ENCODE measurements at regions not wholly inside any gene's neighbourhood (a gene's known extent, or its start where the extent isn't known, plus 50 kb on each side); places are given as distances from the start of the nearest gene placed in this dataset.

- ChIA-PET POLR2A (no interaction called here), CTCF (no interaction called here)
- Mint-ChIP-seq H3K27ac (ENCODE audit: unreplicated experiment) (no peak overlapping the region), H3K36me3 (ENCODE audit: insufficient read depth, unreplicated experiment) (no peaks in the 10 kb centered on the region), H3K4me3 (ENCODE audit: unreplicated experiment) (no peak overlapping the region), H3K27me3 (ENCODE audit: insufficient read depth, unreplicated experiment) (peaks cover 10% of the 10 kb centered on the region), H3K9me3 (ENCODE audit: unreplicated experiment) (no peaks in the 10 kb centered on the region), H3K4me1 (ENCODE audit: low read depth, unreplicated experiment) (no peaks in the 10 kb centered on the region)
- Histone ChIP-seq H3K36me3 (ENCODE audit: control insufficient read depth, insufficient read depth, low read length) (no peaks in the 10 kb centered on the region; the same call in 1 of the 2 replicates), H3K9me3 (no peaks in the 10 kb centered on the region), H3K4me3 (ENCODE audit: low read depth, low read length) (no peak overlapping the region), H3K27me3 (replicated peaks; ENCODE audit: control insufficient read depth, insufficient read depth, low read length) (no peaks in the 10 kb centered on the region), H3K4me1 (no peaks in the 10 kb centered on the region)
- no TSS peak for BruUV-seq (replicated peaks)
- intact Hi-C loops (cut with micrococcal nuclease; ENCODE audit: unreplicated experiment), result no loop called here
- TF ChIP-seq CTCF (IDR thresholded peaks at IDR 0.05; ENCODE audit: insufficient read depth in 1 of 2, low read depth in 1 of 2, low read length in 1 of 2, severe bottlenecking in 1 of 2, unreplicated experiment in 1 of 2), result no peak
- DNase-seq, result no peak
Observed at GRCh38 chr10:4247379-4247778, 462.4 kb upstream of the KLF6 start.

GRCh38 chr10:4246881-4247358 is 461.9 kb upstream of the KLF6 start:
- Histone ChIP-seq H3K27me3 (replicated peaks; ENCODE audit: control insufficient read depth, insufficient read depth, low read length) (no peaks in the 10 kb centered on the region), H3K4me1 (no peaks in the 10 kb centered on the region), H3K36me3 (ENCODE audit: control insufficient read depth, insufficient read depth, low read length) (no peaks in the 10 kb centered on the region), H3K4me3 (ENCODE audit: low read depth, low read length) (no peak overlapping the region), H3K9me3 (no peaks in the 10 kb centered on the region)
- ChIA-PET POLR2A (no interaction called here), CTCF (no interaction called here)
- intact Hi-C loops (cut with micrococcal nuclease; ENCODE audit: unreplicated experiment), result no loop called here
- no TSS peak for BruUV-seq (replicated peaks)
- Mint-ChIP-seq H3K36me3 (ENCODE audit: insufficient read depth, unreplicated experiment) (no peaks in the 10 kb centered on the region), H3K4me3 (ENCODE audit: unreplicated experiment) (no peak overlapping the region), H3K27me3 (ENCODE audit: insufficient read depth, unreplicated experiment) (peaks cover 10% of the 10 kb centered on the region), H3K9me3 (ENCODE audit: unreplicated experiment) (no peaks in the 10 kb centered on the region), H3K27ac (ENCODE audit: unreplicated experiment) (no peak overlapping the region), H3K4me1 (ENCODE audit: low read depth, unreplicated experiment) (peaks cover 3% of the 10 kb centered on the region)
- DNase-seq, result no peak
- no peak for TF ChIP-seq CTCF (IDR thresholded peaks at IDR 0.05; ENCODE audit: insufficient read depth in 1 of 2, low read depth in 1 of 2, low read length in 1 of 2, severe bottlenecking in 1 of 2, unreplicated experiment in 1 of 2)

GRCh38 chr10:4243651-4244050 is 458.6 kb upstream of the KLF6 start:
- no peak for TF ChIP-seq CTCF (IDR thresholded peaks at IDR 0.05; ENCODE audit: insufficient read depth in 1 of 2, low read depth in 1 of 2, low read length in 1 of 2, severe bottlenecking in 1 of 2, unreplicated experiment in 1 of 2)
- Histone ChIP-seq H3K9me3 (no peaks in the 10 kb centered on the region), H3K4me1 (peaks cover 6% of the 10 kb centered on the region; the same call in 1 of the 2 replicates), H3K27me3 (replicated peaks; ENCODE audit: control insufficient read depth, insufficient read depth, low read length) (no peaks in the 10 kb centered on the region), H3K4me3 (ENCODE audit: low read depth, low read length) (no peak overlapping the region), H3K36me3 (ENCODE audit: control insufficient read depth, insufficient read depth, low read length) (no peaks in the 10 kb centered on the region)
- no peaks in the 10 kb centered on the region for H3K36me3 Mint-ChIP-seq (ENCODE audit: insufficient read depth, unreplicated experiment)
- H3K27ac Mint-ChIP-seq (ENCODE audit: unreplicated experiment), result no peak overlapping the region
- CTCF ChIA-PET, result no interaction called here
- POLR2A ChIA-PET, result interaction anchor here (0.7 kb wide), 1 partner anchor 63 kb away, joined by 3 read pairs; no protein-coding TSS in a partner anchor
- H3K27me3 Mint-ChIP-seq (ENCODE audit: insufficient read depth, unreplicated experiment), result peaks cover 8% of the 10 kb centered on the region
- no peaks in the 10 kb centered on the region for H3K9me3 Mint-ChIP-seq (ENCODE audit: unreplicated experiment)
- DNase-seq, result no peak
- BruUV-seq (replicated peaks), result no TSS peak
- no peak overlapping the region for H3K4me3 Mint-ChIP-seq (ENCODE audit: unreplicated experiment)
- intact Hi-C loops (cut with micrococcal nuclease; ENCODE audit: unreplicated experiment), result no loop called here
- peaks cover 10% of the 10 kb centered on the region for H3K4me1 Mint-ChIP-seq (ENCODE audit: low read depth, unreplicated experiment)
